Activated T-cell treated with anti-CD3 and anti-CD28 coated beads for 48 hours (primary cell): ENCODE measurements at regions not wholly inside any gene's neighbourhood (a gene's known extent, or its start where the extent isn't known, plus 50 kb on each side); places are given as distances from the start of the nearest gene placed in this dataset.

Experiments used
- DNase-seq: peaks from one replicate; pipeline ENCODE4 v3.0.0-alpha.2; 2020; ENCODE audit warnings: low read depth

- no peak for DNase-seq
Observed at GRCh38 chr10:27451054-27451453, 53.0 kb upstream of the RAB18 start.

GRCh38 chr10:27450225-27450624, 53.9 kb upstream of the RAB18 start:
- DNase-seq: no peak

- DNase-seq: no peak
Observed at GRCh38 chr10:27449571-27449970, 54.5 kb upstream of the RAB18 start.

GRCh38 chr10:27448921-27449320, 55.2 kb upstream of the RAB18 start:
- DNase-seq: no peak

GRCh38 chr10:27447540-27447939, 56.6 kb upstream of the RAB18 start:
- DNase-seq: no peak

GRCh38 chr10:27446091-27446918, 57.8 kb upstream of the RAB18 start:
- no peak for DNase-seq

- DNase-seq: no peak
Observed at GRCh38 chr10:27445070-27445469, 59.0 kb upstream of the RAB18 start.

- no peak for DNase-seq
Observed at GRCh38 chr10:27440478-27440877, 63.6 kb upstream of the RAB18 start.

- DNase-seq: no peak
Observed at GRCh38 chr10:27440021-27440420, 64.1 kb upstream of the RAB18 start.

DNA sequence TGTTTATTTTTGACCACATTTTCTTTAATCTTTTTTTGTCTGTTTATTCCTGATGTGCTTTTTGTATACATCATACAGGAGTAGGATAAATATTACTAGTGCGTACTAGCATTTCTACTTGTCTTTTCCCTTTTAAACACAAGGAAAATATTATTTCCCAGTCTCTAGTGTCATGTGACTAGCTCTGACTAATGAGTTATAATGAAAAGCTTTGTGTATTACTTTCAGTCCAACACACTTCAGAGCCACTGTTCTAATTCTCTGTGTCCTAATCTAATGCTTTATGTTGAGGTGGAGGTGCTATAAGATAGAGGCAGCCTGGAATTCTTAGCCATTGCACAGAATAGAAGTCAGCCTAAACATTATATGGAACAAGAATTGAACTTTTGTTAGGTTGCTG, 65.0 kb upstream of the RAB18 start:
- DNase-seq: no peak

GRCh38 chr10:27437775-27438174, 66.3 kb upstream of the RAB18 start:
- DNase-seq: no peak

GRCh38 chr10:27436710-27437109, 67.4 kb upstream of the RAB18 start:
- no peak for DNase-seq

DNA sequence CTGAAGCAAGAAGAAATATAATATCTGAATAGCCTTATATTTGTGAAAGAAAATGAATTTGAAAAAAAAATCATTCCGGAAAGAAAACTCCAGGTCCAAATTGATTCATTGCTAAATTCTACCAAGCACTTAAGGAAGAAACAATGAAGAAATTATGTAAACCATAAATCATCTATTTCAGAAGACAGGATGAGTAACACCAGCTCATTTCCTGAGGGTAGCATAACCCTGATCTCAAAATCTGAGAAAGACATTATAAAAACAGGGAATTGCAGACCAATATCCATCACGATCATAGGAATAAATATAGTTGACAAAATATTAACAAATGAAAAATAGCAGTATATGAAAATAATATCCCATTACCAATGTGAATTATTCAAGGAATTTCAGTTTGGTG, 70.1 kb upstream of the RAB18 start:
- DNase-seq: no peak

DNA sequence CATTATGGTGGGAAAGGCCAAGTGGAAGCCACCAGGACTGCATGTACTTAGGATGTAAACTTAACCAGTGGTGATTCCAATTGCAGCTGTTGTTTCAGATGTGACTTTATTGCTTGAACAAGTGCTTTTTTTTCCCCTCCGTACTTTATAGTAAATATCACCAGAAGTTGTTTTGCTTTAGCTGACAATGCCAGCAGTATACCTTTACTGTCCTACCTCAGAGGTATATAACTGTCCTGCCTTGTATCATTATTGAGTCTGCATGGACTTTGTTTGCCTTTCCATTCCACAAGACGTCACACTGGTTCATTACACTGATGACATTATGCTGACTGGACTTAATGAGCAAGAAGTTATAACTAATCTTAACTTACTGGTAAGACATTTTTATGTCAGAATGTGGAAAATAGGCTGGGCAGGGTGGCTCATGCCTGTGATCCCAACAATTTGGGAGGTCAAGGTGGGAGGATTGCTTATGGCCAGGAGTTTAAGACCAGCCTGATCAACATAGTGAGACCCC, 77.1 kb upstream of the RAB18 start:
- DNase-seq: no peak

GRCh38 chr10:27413831-27414348, 90.2 kb upstream of the RAB18 start:
- DNase-seq: no peak

GRCh38 chr10:27413387-27413786, 90.7 kb upstream of the RAB18 start:
- no peak for DNase-seq

- no peak for DNase-seq
Observed at GRCh38 chr10:27410153-27410552, 94.0 kb upstream of the RAB18 start.

- DNase-seq: no peak
Observed at GRCh38 chr10:27407271-27407670, 96.8 kb upstream of the RAB18 start.

- no peak for DNase-seq
Observed at GRCh38 chr10:27399871-27400270, 104.2 kb upstream of the RAB18 start.

DNA sequence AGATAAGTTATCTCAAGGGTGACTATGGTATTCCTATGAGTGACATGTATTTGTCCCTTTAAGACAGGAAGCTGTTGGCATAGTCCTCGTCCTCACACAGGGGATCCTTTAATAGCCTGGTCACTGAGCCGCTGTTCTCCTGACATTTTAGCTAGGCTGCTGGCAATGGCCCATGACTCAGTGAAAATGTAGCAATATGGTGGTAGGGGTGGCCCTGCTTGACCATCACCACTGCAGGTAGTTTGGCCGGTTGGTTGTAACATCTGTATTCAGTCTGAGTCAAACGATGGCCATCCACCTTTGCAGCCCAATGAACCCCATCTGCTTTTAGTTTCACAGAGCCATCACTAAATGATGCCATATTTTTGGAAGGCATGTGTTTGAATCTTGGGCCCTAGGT, 110.1 kb upstream of the RAB18 start:
- DNase-seq: no peak

DNA sequence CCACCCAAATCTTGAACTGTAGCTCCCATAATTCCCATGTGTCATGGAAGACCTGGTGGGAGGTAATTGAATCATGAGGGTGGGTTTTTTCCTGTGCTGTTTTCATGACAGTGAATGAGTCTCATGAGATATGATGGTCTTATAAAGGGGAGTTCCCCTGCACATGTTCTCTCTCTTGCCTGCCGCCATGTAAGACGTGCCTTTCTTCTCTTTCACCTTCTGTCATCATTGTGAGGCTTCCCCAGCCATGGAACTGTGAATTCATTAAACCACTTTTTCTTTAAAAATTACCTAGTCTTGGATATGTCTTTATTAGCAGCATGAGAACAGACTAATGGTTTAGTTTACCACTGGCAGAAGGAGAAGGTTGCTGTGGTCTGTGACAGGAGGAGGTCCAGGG, 111.5 kb upstream of the RAB18 start:
- DNase-seq: no peak

DNA sequence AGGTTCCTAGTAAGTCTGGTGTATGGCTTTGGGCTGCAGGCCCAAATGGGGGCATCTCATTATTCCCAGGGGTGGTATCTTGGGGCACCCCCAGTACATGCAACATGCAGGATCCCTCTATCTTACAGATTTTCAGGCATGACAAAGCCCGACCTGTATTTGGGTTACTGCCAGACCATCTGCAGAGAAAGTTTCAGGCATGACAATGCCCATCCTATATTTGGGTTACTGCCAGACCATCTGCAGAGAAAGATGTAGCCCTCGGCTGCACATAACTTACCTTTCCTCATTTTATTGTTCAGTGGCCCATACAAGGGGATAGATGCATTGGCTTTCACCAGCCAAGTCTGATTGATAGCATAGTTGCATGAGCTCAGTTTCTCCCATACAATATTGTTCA, 112.2 kb upstream of the RAB18 start:
- no peak for DNase-seq

DNA sequence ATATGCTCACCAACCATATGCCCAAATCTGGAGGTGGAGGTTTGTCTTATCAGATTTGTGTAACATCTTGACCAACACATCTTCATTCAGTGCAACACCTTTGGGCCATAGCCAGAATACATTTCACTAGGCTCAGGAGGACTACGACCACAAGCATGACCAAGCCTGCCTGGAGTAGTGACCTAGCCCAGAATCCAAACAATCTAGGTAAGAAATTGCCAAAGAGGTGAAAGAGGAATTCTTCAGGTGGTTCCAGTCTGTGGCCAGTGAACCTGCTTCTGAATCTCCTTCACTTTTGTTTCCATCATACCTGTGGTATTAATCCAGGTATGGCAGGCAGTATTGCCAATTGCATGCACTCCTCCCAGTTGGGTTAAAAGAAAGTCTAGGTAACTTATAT, 112.8 kb upstream of the RAB18 start:
- DNase-seq: no peak

- DNase-seq: no peak
Observed at GRCh38 chr10:27390681-27391080, 113.4 kb upstream of the RAB18 start.
